ENCODE measurements at regions not wholly inside any gene's neighbourhood (a gene's known extent, or its start where the extent isn't known, plus 50 kb on each side); places are given as distances from the start of the nearest gene placed in this dataset.

DNA sequence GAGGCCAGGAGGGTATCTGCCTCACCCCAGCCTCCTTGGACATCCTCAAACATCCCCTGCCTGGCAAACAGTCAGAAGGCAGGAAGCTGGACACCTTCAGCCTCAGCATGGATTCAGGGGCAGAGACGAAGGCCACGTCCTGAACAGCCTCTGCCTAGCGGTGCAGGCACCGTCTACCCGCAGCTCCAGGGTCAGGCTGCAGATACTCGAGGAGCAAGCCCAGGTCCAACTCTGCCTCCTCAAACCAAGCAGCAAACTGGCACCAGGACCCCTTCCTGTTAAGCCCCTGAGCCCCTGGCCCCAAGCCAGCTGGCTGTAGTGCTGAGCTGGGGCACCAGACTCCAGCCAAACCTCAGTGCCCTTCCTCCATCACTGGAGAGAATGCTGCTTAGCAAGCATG is 494.7 kb downstream of the NPHP4 start:
- no peak for DNase-seq (ENCODE audit: low read depth)

DNA sequence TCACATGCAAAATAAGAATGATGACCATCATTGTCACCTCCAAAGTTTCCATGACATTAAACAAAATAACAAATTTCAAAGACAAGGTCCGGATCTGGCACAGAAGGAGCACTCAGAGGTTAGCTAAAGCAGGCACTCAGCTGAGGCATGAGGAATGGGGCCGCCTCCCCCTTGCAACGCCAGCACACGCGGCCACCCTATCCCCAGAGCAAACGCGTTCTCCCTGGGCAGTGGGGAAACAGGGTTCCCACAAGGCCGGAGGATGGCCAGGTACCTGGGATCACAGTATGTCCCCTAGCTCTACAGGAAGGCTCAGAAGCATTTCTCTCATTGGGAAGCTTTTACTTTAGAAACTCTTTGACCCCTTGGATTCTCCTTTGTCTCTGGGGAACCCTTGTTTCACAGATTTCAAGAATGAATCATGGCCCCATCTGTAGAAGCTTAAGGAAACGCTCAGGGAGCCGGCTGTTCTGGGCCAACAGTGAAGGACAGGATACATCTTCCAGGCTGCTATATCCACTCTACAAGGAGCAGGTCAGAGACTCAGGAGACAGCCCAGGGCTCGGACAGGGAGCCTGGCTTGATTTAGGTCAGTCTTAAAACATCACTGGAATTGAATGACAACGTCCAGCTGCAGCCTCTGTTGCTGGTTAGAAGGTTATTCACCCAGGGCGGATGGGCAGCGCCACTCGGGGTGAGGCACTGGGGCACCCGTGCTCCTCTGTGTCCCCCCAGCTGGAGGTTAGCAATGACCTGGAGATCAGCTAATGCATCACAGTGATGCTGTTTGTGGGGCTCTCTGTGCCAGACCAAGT is 496.4 kb downstream of the NPHP4 start:
- no peak for DNase-seq (ENCODE audit: low read depth)

DNA sequence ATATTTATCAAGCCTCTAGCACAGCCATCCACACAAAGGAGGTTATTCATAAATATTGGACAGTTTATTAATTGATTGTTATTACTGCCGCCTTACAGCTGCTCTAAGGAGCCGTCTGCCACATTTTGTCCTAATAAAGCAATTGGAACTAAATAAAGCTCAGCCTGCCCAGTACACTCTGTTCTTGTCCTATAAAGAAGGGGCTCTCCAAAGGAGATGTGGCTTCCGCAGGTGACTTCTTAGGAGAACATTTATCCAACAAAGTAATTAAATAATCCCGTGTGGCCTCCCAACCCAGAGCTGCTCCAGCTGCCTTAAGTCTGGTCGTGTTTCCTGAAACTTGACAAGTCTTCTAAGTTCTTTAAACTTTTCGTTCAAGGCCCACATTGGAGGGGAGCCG is 497.7 kb downstream of the NPHP4 start:
- no peak for DNase-seq (ENCODE audit: low read depth)

DNA sequence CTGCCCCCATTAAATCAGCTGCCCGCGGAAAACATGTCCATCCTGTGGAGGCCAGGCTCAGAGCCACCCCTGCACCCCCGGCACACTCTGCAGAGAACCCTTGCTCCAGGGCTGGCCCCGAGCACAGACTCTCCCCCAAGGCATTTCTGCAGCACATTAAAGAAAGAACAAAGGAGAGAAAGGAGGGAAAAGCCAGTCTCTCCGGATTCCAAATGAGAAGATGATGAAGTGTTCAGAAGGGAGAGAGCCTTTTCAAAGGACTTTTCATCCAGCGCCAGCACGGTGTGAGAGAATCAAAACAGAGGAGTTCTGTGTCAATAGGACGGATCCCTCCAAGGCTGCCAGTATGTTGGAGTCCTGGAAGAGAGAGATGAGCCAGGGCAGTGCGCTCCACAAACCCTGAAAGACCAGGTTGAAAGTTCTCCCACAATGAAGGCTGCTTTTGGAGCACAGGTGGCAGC is 498.3 kb downstream of the NPHP4 start:
- DNase-seq (ENCODE audit: low read depth) = no peak

DNA sequence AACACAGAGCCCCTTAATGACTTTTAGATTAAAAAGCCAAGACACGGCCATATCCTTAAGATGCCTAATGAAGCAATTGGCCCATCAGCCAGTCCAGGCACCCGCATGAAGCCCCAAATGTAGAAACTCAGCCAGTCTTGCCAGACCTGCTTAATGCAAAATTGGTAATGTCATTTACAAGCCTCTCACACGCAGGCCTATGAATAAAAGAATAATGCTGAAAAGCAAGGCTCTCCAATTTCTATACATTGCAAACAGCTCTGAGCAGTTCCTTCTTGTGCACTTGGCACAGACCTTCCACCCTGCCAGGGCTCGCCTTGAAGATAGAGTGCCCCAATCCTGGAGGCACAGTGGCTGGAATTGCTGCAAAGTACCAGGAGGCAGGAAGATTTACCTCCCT is 498.9 kb downstream of the NPHP4 start:
- DNase-seq (ENCODE audit: low read depth) = no peak

DNA sequence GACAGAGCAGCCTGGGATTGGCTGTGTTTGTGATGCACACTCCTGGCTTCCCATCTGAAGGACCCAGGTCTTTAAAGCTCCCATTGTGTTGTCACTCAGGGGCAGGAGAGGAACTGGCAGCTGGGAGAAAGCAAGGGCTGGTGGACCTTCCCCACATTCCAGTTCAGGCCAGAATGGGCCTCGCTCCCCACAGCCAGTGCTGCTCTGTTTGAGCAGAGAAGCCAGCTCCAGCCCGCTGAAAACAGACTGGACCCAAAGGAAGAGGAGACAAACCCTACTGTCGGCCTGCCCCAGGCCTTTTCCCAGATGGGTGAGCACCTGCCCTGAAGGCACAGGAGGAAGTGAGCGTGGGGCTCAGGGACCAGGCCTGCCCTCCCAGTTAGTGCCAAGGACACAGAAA is 499.4 kb downstream of the NPHP4 start:
- no peak for DNase-seq (ENCODE audit: low read depth)

DNA sequence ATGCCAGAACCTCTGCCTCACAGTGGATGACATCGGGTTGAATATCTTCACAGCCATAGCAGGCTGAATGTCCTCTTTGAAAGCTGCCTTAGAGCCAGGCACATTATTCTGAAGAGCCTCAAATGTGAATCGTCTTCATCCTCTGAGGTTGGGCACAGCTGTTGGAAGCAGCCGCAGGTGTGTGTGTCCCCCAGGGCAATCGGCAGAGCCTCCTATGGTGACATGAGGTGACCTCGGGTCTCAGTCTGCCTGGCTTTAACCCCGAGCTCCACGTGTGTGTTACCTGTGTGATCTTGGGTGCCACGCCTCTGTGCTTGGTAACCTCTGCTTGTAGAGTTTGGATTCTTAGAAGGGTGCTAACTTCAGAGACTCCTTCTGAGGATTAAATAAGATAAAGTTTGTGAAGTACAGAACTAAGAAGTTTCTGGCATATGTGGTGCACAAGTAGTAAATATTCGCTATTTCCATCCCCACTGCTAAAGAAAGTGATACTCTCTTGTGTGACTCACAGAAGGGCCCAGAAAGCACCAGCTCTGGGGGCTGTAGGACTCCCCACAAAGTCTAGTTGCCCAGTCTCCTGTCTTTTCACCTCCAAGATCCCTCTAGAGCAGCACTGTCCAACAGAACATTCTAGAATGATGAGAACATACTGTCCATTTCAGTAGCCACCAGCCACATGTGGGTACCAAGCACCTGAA is 500.9 kb downstream of the NPHP4 start:
- no peak for DNase-seq (ENCODE audit: low read depth)

DNA sequence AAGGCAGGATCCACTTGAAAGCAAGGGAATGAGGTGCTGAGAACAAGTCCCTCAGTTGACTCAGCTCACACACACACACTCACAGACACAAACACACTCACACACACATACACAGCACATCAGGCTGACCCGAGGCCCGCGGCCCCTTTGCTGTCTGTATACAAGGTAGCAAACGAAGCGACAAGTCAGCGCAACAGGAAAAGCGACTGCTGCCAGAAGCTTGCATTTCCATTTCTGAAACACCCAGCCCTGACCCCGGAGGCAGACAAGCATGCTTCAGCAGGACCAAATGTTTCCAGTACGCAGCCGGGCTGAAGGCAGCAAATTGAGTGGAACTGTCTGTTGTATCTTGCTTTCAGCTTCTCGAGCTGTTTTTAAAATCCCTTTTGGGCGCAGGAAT is 501.6 kb downstream of the NPHP4 start:
- DNase-seq (ENCODE audit: low read depth) = no peak

DNA sequence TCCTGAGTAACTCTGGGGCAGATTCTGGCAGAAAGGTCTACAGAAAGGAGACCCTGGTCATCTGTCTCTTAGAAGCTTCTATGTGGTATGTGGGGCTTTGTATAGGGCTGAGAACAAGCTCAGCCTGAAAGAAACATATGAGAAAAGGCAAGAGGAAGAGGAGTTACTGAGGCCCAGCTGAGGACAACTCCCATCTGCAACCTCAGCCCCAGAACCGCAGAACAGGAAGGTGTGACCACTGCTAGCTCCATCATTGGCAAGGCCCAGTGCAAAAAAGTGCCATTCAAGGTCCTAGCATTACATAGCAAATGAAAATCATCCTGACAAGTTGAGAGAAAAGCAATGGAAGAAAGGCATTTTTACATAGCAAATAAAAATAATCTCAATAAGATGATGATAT is 503.8 kb downstream of the NPHP4 start:
- no peak for DNase-seq (ENCODE audit: low read depth)

DNA sequence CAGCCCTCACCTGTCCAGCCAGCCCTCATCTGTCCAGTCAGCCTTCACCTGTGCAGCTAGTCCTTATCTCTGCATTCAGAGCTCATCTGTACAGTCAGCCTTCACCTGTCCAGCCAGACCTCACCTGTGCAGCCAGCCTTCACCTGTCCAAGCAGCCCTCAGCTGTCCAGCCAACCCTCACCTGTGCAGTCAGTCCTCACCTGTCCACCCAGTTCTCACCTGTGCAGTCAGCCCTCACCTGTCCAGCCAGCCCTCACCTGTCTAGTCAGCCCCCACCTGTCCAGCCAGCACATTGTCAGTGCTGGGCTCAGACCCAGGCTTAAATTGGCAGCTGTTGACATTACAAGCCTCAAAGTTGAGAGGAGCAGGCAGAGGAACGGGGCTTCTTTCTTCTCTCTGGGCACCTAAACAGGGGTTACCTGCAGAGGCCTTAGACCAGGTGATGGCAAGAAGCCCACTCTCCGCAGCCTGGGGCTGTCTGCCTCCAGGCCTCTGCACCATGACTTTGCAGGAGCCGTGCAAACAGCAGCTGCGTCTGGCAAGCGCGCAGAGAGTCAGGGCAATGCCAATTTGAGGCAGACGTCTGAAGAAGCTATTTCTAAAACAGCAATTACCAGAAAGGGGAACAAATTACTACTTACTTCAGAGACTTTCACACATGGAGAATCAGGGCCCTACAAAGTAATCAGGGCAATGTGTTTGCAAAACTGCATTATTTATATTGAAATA is 506.1 kb downstream of the NPHP4 start:
- no peak for DNase-seq (ENCODE audit: low read depth)

DNA sequence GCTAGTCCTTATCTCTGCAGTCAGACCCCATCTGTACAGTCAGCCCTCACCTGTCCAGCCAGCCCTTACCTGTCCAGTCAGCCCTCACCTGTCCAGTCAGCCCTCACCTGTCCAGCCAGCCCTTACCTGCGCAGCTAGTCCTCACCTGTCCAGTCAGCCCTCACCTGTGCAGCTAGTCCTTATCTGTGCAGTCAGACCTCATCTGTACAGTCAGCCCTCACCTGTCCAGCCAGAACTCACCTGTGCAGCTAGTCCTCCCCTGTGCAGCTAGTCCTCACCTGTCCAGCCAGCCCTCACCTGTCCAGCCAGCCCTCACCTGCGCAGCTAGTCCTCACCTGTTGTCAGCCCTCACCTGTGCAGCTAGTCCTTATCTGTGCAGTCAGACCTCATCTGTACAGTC is 506.8 kb downstream of the NPHP4 start:
- DNase-seq (ENCODE audit: low read depth) = no peak

DNA sequence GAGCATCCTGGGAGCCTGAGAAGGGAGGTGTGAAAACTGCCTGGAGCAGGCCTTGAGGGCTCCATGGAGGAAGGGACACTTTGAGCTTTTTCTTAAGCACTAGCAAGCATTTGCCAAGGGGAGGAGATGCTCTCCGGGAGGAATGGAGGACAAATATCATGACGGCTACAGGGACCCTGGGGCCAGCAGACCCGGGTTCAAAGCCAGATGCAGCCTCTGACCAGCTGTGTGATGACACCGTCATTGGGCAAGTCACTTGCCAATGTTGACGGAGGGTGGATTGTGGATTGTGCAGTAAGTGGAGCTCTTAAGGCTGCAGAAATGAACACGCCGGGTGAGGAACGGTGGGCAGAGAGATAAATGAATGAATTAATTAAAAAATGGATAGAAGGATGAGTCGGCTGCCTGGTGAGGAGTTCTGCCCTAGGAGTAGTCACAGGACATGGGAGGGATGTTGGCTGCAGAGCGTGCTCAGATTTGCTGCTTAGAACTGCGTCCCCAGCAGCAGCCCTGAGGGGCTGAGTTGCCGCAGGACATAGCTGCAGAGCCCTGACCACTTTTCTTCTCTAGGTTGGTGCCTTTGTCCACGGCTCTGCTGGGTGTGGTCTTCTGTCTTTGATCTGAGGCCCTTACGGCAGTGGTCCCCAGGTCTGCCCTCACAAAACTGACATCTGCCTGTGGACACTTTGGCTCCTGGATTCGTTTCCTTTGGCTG is 507.6 kb downstream of the NPHP4 start:
- no peak for DNase-seq (ENCODE audit: low read depth)

DNA sequence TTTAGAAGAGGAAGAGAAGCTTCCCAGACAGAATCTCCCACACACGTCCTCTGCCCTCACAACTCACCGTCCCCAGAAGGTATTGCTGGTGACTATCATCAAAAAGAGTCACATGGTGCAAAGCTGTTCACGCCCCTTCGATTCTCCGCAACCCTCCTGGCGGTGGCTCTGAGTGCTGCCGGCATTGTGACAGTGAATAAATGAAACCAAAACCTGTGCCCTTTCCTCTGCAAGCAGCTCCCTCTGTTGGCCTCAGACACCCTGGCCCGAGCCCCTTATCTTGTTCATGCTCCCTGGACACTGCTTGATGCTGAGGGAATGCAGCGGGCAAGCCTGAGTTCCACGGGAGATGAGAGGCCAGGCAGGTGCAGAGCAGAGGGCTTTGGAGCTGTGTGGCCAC is 510.3 kb downstream of the NPHP4 start:
- DNase-seq (ENCODE audit: low read depth) = no peak

DNA sequence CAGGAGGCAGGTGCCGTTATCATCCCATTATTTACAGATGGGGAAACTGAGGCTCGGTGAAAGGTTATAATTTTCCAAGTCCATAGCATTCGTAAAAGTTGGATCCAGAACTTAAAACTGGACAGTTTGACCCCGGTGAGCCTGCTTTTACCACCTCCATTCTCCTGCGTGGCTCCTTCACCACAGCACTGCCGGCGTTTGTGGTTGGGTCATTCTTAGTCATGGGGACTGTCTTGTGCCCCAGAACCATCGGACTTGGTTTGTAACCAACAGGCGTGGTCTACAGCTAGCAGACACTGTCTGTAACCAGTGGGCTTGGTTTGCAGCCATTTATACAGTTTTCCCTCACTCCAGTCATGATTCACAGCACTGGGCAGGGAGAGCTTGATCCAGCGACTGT is 511.3 kb downstream of the NPHP4 start:
- DNase-seq (ENCODE audit: low read depth) = no peak

DNA sequence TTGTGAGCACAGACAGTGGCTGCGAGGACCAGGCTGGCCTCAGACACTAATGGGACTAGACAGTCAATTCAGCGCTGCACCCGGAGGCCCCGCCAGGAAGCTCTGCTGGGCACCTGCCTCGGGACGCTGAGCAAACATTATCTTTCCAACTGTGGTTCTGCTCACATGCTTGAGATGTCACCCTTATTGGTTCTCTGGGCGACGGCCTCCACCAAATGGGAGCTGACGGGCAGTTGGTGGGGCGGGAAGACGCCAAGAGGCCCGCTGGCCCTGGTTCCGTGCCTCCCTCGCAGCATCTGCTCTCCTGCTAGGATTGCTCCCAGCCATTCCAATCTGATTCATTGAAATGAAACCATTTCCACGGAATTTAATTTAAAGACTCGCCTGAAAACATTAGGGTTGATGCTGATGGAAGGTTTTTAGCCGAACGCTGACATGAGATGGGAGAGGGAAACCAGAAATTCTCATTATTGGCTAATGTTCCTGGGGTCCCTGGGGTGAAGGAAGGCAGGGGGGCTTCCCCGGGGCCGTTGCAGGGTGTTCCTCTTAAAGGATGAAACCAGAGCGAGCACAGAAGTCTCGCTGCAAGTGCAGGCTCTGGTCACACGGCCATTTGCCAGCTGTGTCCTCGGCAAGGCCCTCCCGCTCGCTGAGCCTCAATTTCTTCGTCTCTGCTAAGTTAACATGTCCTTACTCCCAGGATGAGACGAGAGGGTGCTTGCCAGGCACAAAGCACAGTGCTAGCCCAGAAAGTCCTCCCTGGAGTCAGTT is 512.2 kb downstream of the NPHP4 start:
- DNase-seq (ENCODE audit: low read depth) = no peak

DNA sequence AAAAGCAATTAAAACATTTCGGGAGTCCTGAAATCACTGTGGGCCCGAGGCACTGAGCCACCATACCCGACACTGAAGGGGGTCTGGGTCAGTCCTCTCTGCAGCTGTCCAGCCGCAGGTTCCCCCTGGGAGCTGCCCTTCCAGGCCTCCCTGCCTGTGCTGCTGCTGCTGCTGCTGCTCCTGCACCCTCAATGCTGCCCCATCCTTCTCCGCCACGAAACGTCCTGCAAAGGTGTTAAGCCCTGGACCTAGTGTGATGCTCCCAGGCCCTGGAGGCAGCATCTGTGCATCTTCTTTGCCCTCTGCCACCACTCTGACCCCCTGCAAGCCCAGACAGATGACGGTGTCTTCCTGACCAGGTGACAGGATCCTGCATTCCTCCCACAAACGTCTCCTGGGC is 513.3 kb downstream of the NPHP4 start:
- DNase-seq (ENCODE audit: low read depth) = no peak

DNA sequence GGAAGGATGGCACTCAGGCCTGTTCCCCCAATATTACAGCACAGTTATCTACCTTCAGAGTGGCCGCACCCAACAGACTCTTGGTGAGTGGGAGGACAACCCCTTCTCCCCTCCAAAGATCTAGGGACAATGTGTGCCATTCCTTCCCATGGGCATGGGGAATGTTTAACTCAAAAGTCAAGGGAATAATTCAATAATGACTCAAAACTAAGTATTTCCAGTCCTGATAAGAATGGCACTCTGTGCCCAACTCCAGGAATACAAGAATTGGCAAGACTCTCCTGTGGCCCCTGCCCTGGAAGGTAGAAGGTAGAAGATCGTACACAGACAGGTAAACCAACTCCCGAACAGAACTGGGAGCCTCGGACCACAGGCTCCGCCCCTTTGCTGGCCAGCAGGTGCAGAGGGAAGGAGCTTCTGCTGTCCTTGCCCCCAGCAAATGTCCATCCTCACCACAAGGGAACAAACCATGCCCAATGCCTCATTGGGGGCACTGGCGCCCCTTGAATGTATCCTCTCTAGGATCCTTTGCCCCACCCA is 514.0 kb downstream of the NPHP4 start:
- no peak for DNase-seq (ENCODE audit: low read depth)

DNA sequence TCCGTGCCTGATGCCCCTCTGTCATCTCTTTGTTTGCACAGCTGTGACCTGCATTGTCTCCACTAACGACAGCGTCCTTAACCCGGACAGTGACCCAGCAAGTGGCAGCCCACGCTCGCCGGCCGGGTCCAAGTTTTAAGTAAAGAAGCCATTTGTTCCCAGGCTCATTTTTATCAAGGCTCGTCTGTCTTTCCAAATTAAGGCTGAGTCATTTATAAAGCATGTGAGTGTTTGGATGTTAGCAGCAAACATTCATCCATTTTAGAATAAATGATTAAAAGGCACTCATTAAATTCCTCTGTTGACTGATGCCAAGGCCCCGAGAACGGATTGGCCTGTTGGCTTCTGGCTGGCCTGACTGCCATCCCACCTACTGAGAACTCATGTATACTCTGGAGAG is 514.5 kb downstream of the NPHP4 start:
- no peak for DNase-seq (ENCODE audit: low read depth)

DNA sequence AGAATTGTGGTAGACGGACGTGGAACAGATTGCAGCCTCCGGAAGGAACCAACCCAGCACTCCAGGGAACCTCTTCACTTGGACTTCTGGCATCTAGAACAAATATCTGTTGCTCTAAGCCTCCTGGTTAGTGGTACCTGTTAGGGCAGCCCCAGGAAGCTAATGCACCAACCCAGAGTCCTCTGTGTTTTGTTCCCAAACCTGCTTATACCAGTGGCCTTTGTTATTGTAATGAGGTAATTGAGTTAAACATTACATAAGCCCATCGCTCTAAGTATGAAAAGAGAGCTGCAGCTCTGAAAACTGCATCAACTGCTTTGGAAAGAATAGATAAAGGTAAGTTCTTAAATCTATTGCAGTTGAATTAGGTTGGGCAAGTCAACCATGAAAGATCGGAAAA is 516.7 kb downstream of the NPHP4 start:
- no peak for DNase-seq (ENCODE audit: low read depth)

DNA sequence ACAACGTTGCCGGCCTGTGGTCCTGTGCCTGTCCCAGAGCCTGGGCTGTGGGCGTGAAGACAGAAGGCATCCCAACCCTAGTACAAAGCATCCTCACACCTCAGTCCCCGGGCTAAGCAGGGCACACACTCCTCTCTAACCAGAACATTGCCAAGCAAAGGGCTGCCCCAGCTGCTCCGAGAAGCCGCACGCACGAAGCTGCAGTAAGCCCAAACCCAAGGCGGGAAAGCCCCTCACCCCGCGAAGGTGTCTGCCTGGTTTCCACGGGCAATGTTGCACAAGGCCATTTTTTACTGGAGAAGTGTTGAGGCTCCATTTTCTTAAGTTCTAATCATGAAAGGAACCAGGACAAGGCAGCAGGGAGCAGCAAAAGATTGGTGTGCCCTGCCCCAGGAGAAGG is 519.0 kb downstream of the NPHP4 start:
- DNase-seq (ENCODE audit: low read depth) = no peak

DNA sequence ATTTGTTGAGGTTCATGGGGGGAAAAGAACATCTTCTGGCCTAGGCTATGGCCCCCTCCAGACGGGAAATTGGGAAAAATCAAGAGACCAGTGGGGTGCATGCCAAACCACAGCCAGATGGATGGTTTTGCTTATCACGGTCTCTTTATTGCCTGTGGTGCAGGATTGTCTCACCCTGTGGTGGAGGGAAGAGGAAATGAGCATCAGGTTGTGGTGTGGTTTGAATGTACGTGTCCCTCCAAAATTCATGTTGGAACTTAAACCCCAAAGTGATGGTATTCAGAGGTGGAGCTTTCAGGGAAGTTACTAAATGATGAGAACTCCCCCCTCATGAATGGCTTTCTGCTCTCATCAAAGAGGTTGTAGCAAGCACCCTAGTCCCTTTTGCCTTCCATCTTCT is 525.7 kb downstream of the NPHP4 start:
- no peak for DNase-seq (ENCODE audit: low read depth)
